Activated naive CD8-positive, alpha-beta T cell treated with anti-CD3 and anti-CD28 coated beads, Interleukin-2, amount 50 U/mL, for 24 hours (primary cell): ENCODE measurements at regions not wholly inside any gene's neighbourhood (a gene's known extent, or its start where the extent isn't known, plus 50 kb on each side); places are given as distances from the start of the nearest gene placed in this dataset.

ENCODE experiments used
- ATAC-seq: fragments of 150-1000 bp; cut with Tn5 transposase; one replicate; pipeline ENCODE4 v1.10.0; 2021
- DNase-seq: peaks from one replicate; pipeline ENCODE4 v3.0.0; 2021
- H3K27ac Mint-ChIP-seq: one replicate; pipeline ENCODE4 v1.8.0; 2021; ENCODE audit warnings: mild to moderate bottlenecking, mixed read lengths
- H3K27me3 Mint-ChIP-seq: one replicate; pipeline ENCODE4 v1.8.0; 2021; ENCODE audit warnings: mixed read lengths
- H3K36me3 Mint-ChIP-seq: one replicate; pipeline ENCODE4 v1.8.0; 2021; ENCODE audit warnings: low read depth, mixed read lengths
- H3K4me1 Mint-ChIP-seq: one replicate; pipeline ENCODE4 v1.8.0; 2021; ENCODE audit warnings: mixed read lengths
- H3K4me3 Mint-ChIP-seq: one replicate; pipeline ENCODE4 v1.8.0; 2021; ENCODE audit warnings: mild to moderate bottlenecking, moderate library complexity, mixed read lengths
- H3K9me3 Mint-ChIP-seq: one replicate; pipeline ENCODE4 v1.8.0; 2021; ENCODE audit warnings: mixed read lengths

DNA sequence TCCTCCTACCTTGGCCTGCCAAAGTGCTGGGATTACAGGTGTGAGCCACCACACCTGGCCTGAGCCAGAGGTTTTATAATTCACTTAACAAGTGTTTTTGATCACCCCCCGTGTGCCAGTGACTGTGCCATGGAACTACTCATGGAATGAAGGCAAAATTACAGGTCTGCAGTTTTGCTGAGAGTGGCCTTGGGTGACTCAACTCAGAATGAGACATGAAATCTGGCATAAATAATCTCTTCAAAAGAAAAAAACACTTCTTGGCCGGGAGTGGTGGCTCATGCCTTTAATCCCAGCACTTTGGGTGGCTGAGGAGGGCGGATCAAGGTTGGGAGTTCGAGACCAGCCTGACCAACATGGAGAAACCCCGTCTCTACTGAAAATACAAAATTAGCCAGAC lies 166.9 kb upstream of the SALL4 start:
- H3K9me3 Mint-ChIP-seq, result no peaks in the 10 kb centered on the region
- no peak overlapping the region for H3K4me3 Mint-ChIP-seq
- no peaks in the 10 kb centered on the region for H3K36me3 Mint-ChIP-seq
- H3K27ac Mint-ChIP-seq, result no peak overlapping the region
- no peaks in the 10 kb centered on the region for H3K4me1 Mint-ChIP-seq
- no peak for DNase-seq
- no peak for ATAC-seq
- peaks cover 5% of the 10 kb centered on the region for H3K27me3 Mint-ChIP-seq

- H3K27me3 Mint-ChIP-seq, result peaks cover 7% of the 10 kb centered on the region
- ATAC-seq, result no peak
Observed at GRCh38 chr20:51968151-51968550, 165.8 kb upstream of the SALL4 start.

GRCh38 chr20:51966296-51966971 lies 164.1 kb upstream of the SALL4 start:
- H3K4me1 Mint-ChIP-seq, result no peaks in the 10 kb centered on the region
- DNase-seq, result peak; percentile 9

More at GRCh38 chr20:51968151-51968550, 165.8 kb upstream of the SALL4 start:
- Mint-ChIP-seq H3K4me3 (no peak overlapping the region), H3K27ac (no peak overlapping the region), H3K4me1 (no peaks in the 10 kb centered on the region), H3K9me3 (no peaks in the 10 kb centered on the region), H3K36me3 (no peaks in the 10 kb centered on the region)
- DNase-seq, result no peak

DNA sequence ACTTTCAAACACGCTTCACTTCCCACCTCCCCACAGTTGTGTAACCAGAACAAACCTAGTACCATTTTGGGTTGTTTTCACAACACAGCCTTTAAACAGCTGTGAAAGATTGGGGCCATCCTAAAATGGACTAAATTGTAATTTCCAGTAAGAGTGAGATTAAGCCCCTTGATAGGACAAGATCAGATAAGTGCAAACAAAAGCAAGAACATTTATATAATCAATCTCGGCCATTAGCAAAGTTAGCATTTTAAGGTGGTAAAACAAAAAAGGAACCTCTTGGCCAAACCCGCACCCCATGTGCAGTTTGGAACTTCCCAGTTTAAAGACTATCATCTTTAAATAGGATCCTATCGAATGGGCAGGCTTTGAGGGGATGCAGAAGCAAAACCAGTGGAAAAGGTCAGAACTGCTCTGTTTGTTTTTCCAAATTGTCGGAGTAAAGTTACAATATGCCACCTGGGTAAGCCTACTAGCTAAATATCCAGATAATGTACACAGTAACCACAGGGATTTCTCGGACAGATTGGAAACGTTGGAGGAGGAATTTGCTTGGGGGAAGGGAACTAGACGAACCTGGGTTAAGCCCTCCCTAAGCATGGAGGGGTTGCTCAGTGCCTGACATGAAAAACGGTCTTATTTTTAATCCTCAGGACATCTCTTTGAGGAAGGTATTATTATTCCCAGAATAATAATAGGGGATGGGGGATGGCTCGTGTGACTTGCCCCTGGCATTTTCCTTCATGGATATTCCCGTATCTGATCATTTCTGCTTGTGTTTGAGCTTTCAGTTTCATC lies 159.8 kb upstream of the SALL4 start:
- Mint-ChIP-seq H3K4me1 (peaks cover 7% of the 10 kb centered on the region), H3K27ac (no peak overlapping the region), H3K9me3 (no peaks in the 10 kb centered on the region), H3K27me3 (peaks cover 33% of the 10 kb centered on the region), H3K4me3 (no peak overlapping the region), H3K36me3 (no peaks in the 10 kb centered on the region)
- no peak for ATAC-seq
- DNase-seq, result no peak

More at GRCh38 chr20:51966296-51966971, 164.1 kb upstream of the SALL4 start:
- Mint-ChIP-seq H3K36me3 (no peaks in the 10 kb centered on the region), H3K4me3 (no peak overlapping the region), H3K9me3 (no peaks in the 10 kb centered on the region), H3K27ac (no peak overlapping the region), H3K27me3 (peaks cover 9% of the 10 kb centered on the region)
- no peak for ATAC-seq

GRCh38 chr20:51960047-51960675 lies 157.8 kb upstream of the SALL4 start:
- Mint-ChIP-seq H3K4me1 (peaks cover 7% of the 10 kb centered on the region), H3K9me3 (no peaks in the 10 kb centered on the region), H3K36me3 (no peaks in the 10 kb centered on the region), H3K27ac (no peak overlapping the region), H3K27me3 (peaks cover 32% of the 10 kb centered on the region), H3K4me3 (no peak overlapping the region)
- DNase-seq (no peak), ATAC-seq (no peak)

- DNase-seq (no peak), ATAC-seq (no peak)
- Mint-ChIP-seq H3K27ac (no peak overlapping the region), H3K4me3 (no peak overlapping the region), H3K36me3 (no peaks in the 10 kb centered on the region), H3K4me1 (peaks cover 7% of the 10 kb centered on the region), H3K27me3 (peaks cover 32% of the 10 kb centered on the region), H3K9me3 (no peaks in the 10 kb centered on the region)
Observed at GRCh38 chr20:51959066-51959542, 156.8 kb upstream of the SALL4 start.

DNA sequence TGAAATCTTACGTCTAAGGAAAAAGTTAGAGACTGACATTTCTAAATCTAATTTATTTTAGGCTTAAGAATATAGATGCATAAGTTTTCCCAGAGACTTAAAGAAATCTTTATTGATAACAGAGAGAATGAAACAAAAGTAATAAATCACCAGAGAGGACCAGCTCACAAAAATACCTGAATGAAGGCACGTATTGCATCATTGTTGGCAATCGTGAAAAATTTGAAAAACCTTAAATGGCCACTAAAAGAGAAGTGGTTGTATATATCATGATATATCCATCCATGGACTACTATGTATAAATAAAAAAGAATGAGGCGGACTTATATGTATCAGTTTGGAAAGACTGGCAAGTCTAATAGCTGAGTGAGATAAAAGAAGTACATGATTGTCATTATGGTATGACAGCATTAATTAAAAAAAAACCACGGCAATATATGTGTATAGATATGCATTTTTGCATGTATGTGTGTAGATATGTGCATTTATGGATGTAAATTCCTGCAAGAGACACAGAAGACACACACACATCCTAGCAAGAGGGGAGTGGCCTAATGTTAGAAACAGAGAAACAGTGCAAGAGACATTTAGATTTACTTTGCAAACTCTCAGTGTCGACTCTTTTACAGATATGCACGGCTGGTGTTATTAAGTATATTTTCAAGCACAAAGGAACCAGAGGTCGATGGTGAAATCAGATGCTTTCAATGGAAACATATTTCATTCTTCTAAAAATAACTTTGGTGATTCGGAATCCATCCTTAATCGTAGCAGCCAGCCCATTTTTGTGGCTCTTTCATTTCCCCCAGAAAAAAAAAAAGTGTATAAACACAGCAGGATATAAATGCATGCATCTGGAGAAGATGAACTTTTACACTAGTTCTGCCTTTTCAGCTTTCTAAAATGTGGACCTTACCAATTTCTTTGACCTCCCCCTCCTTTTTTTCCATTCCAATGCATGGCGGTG lies 156.1 kb upstream of the SALL4 start:
- peaks cover 7% of the 10 kb centered on the region for H3K4me1 Mint-ChIP-seq
- no peak for DNase-seq
- H3K27ac Mint-ChIP-seq, result no peak overlapping the region
- peaks cover 32% of the 10 kb centered on the region for H3K27me3 Mint-ChIP-seq
- H3K9me3 Mint-ChIP-seq, result no peaks in the 10 kb centered on the region
- H3K36me3 Mint-ChIP-seq, result no peaks in the 10 kb centered on the region
- no peak overlapping the region for H3K4me3 Mint-ChIP-seq
- ATAC-seq, result no peak

GRCh38 chr20:51955756-51956155 lies 153.4 kb upstream of the SALL4 start:
- ATAC-seq (no peak), DNase-seq (no peak)
- Mint-ChIP-seq H3K27ac (no peak overlapping the region), H3K27me3 (peaks cover 27% of the 10 kb centered on the region), H3K4me3 (no peak overlapping the region), H3K4me1 (peaks cover 7% of the 10 kb centered on the region), H3K36me3 (no peaks in the 10 kb centered on the region), H3K9me3 (no peaks in the 10 kb centered on the region)

DNA sequence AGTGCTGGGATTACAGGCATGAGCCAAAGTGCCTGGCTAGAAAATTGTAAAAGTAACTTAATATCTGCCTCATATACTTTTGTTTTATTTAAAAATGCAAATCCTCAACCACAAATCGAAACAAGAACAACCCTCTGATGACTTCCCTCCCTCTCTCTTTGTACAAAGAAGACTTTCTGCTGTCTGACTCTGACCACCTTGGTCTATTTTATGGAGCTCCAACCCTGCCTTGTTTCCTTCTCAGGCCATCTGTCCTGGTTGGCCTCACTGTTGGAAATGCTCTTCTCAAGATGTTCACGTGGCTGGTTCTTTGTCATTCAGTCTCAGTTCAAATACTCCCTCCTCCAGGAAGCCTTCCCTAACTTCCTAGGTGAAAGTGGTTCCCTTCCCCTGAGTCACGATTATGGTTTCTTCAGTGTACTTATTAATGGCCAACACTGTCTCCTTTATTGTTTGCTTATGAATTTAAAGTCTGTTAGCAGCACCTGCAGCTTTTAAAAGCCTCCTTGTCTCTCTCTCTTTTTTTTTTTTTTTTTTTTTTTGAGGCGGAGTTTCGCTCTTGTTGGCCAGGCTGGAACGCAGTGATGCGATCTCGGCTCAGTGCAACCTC lies 151.5 kb upstream of the SALL4 start:
- no peak for DNase-seq
- Mint-ChIP-seq H3K27ac (no peak overlapping the region), H3K4me1 (peaks cover 4% of the 10 kb centered on the region)

GRCh38 chr20:51950926-51951325 lies 148.6 kb upstream of the SALL4 start:
- no peak overlapping the region for H3K4me3 Mint-ChIP-seq
- H3K9me3 Mint-ChIP-seq, result no peaks in the 10 kb centered on the region
- no peak for ATAC-seq
- no peak overlapping the region for H3K27ac Mint-ChIP-seq
- peaks cover 3% of the 10 kb centered on the region for H3K4me1 Mint-ChIP-seq
- no peaks in the 10 kb centered on the region for H3K36me3 Mint-ChIP-seq
- DNase-seq, result no peak
- peaks cover 5% of the 10 kb centered on the region for H3K27me3 Mint-ChIP-seq

More for the DNA sequence above, 151.5 kb upstream of the SALL4 start:
- Mint-ChIP-seq H3K9me3 (no peaks in the 10 kb centered on the region), H3K36me3 (no peaks in the 10 kb centered on the region), H3K4me3 (no peak overlapping the region), H3K27me3 (peaks cover 11% of the 10 kb centered on the region)
- ATAC-seq, result no peak

GRCh38 chr20:51946586-51946985 lies 144.3 kb upstream of the SALL4 start:
- Mint-ChIP-seq H3K4me1 (peaks cover 3% of the 10 kb centered on the region), H3K36me3 (no peaks in the 10 kb centered on the region), H3K4me3 (no peak overlapping the region), H3K27me3 (peaks cover 5% of the 10 kb centered on the region), H3K27ac (no peak overlapping the region), H3K9me3 (no peaks in the 10 kb centered on the region)
- no peak for ATAC-seq
- no peak for DNase-seq

DNA sequence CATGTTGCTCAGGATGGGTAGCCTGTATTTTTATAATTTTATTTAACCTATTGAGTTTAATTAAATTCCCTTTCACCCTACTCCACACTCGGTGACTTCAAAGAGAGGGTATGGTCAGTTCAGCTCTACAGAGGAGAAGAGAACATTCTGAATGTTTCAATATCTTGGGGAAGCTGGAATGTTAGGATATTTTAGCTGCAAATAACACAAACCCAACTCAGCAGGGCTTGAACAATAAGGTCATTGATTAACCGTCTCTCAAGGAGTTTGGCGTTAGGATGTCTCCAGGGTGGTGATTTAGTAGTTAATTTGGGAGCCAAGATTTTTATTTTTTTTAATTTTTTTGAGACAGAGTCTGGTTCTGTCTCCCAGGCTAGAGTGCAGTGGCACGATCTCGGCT lies 143.6 kb upstream of the SALL4 start:
- Mint-ChIP-seq H3K36me3 (no peaks in the 10 kb centered on the region), H3K9me3 (no peaks in the 10 kb centered on the region), H3K4me3 (no peak overlapping the region), H3K27ac (no peak overlapping the region), H3K27me3 (peaks cover 5% of the 10 kb centered on the region), H3K4me1 (peaks cover 3% of the 10 kb centered on the region)
- DNase-seq (no peak), ATAC-seq (no peak)

DNA sequence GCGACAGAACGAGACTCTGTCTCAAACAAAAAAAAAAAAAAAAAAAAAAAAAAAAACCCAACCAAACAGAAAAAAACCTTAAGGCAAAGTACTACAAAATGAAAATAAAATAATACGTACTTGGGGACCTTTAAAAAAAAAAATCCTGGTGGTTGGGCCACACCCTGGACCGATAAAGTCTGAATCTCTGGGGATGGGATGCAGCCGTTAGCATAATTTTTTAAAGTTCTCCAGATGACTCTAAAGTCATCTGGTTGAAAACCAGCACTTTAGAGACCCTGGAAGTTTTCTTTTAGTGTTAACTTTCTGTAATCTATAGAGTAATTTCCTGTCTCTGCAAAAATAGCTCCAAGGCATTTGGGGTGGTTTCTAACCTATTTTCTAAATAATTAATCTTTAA lies 142.9 kb upstream of the SALL4 start:
- Mint-ChIP-seq H3K4me1 (peaks cover 3% of the 10 kb centered on the region), H3K4me3 (no peak overlapping the region), H3K9me3 (no peaks in the 10 kb centered on the region), H3K36me3 (no peaks in the 10 kb centered on the region), H3K27ac (no peak overlapping the region), H3K27me3 (peaks cover 5% of the 10 kb centered on the region)
- ATAC-seq (no peak), DNase-seq (no peak)

- DNase-seq, result no peak
- peaks cover 9% of the 10 kb centered on the region for H3K27me3 Mint-ChIP-seq
- H3K36me3 Mint-ChIP-seq, result no peaks in the 10 kb centered on the region
Observed at GRCh38 chr20:51943761-51944160, 141.4 kb upstream of the SALL4 start.

More at GRCh38 chr20:51943761-51944160, 141.4 kb upstream of the SALL4 start:
- Mint-ChIP-seq H3K9me3 (no peaks in the 10 kb centered on the region), H3K27ac (no peak overlapping the region), H3K4me1 (peaks cover 3% of the 10 kb centered on the region), H3K4me3 (no peak overlapping the region)
- no peak for ATAC-seq
